Ovary (tissue), 3 donors: ENCODE measurements at regions not wholly inside any gene's neighbourhood (a gene's known extent, or its start where the extent isn't known, plus 50 kb on each side); places are given as distances from the start of the nearest gene placed in this dataset.

ENCODE experiments used
- EP300 ChIP-seq: sonication (generic); formaldehyde crosslinking; IDR thresholded peaks from one replicate; pipeline ENCODE4 v1.6.1; 2017; ENCODE audit warnings: antibody characterized with exemption
- POLR2A ChIP-seq: fragments of 450-650 bp; IDR thresholded peaks from one replicate; pipeline ENCODE4 v1.6.1; 2017; ENCODE audit warnings: antibody characterized with exemption, mild to moderate bottlenecking, moderate library complexity
- TF ChIP-seq, protein P1 (sequence below), 3 donors: fragments of 450-650 bp in 2 of 3; fragments of 200-600 bp in 1 of 3; IDR thresholded peaks; one replicate each; pipeline versions ENCODE4 v1.5.1 to v1.8.0; 2016 to 2022; ENCODE audit warnings: antibody characterized with exemption in 3 of 3, mild to moderate bottlenecking in 1 of 3
- donor health status: DM: no; HTN: no; CAD: no.

DNA sequence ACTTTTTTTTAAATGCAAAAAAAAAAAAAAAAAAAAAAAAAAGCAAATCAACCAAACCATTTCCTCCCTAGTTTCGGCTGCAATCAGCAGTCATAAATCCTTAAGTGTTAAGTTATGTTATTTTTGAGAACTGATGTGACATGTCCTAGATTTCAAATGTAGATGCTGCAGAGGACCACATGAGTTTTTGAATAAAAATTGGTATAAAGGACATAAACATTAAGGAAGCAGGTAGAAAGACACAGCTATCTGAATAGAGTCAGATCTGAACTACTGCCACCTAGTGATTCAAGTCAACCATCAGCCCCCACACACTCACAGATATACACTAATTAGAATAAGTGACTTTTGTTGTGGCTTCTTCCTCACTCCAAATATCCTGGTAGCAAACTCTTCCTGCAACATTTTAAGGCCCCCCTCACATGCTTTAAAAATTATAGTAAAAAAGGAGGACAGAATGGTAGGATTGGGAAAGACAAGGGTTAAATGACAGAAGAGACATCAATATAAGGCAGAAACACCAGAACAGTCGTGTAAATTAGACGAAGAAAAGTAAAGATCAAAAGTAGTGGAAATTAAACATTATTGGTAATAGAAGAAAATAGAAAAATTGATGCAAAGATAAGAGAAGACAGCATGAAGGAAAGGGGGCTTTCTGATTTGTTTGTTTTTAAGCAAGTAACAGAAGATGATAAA, 394.5 kb upstream of the ATP2B1 start:
- TF ChIP-seq, protein P1, sequence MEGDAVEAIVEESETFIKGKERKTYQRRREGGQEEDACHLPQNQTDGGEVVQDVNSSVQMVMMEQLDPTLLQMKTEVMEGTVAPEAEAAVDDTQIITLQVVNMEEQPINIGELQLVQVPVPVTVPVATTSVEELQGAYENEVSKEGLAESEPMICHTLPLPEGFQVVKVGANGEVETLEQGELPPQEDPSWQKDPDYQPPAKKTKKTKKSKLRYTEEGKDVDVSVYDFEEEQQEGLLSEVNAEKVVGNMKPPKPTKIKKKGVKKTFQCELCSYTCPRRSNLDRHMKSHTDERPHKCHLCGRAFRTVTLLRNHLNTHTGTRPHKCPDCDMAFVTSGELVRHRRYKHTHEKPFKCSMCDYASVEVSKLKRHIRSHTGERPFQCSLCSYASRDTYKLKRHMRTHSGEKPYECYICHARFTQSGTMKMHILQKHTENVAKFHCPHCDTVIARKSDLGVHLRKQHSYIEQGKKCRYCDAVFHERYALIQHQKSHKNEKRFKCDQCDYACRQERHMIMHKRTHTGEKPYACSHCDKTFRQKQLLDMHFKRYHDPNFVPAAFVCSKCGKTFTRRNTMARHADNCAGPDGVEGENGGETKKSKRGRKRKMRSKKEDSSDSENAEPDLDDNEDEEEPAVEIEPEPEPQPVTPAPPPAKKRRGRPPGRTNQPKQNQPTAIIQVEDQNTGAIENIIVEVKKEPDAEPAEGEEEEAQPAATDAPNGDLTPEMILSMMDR (IDR thresholded peaks at IDR 0.05): no peak
- TF ChIP-seq POLR2A (no peak), EP300 (no peak)
